GM11168 (cell line): ENCODE measurements at regions not wholly inside any gene's neighbourhood (a gene's known extent, or its start where the extent isn't known, plus 50 kb on each side); places are given as distances from the start of the nearest gene placed in this dataset.

ENCODE experiments used
- in situ Hi-C: fragments of 300-500 bp; cut with MboI; formaldehyde crosslinking; loops from one replicate; pipeline ENCODE4 v1.12.0; 2022; ENCODE audit warnings: low sequenced_read_pairs; ENCODE audit not compliant: unreplicated experiment

DNA sequence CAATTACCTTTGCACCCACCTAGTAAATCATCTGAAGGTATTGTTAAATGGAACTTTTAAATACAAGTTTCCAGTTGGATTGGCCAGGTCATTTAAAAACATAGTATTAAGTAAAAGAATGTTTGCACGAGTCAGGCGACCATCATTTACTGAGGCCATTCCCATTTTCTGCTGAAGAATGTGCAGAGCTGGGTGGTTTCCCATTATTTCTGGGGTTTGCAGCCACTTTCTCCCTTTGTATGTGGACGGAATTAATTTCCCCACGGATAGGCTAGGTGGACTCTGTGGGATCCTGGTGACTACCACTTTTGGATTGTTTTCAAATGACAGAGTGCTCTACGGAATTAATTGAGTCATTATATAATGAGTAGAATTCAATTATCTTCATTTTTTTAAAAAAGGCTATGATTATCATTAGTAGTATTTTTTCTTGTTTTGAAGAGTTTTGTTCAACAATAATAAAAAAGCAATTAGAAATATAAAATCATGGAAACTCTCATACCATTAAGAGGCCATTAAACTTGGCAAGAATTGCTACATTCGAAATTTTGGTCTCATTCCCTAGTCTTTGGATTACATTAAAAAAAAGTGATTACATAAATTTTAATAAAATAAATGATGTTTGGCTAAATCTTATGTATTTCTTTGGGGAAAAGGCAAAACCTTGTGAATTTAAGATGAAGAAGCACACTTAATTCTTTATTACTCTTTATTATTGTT lies 120.4 kb upstream of the FZD8 start:
- in situ Hi-C loops, result no loop called here

DNA sequence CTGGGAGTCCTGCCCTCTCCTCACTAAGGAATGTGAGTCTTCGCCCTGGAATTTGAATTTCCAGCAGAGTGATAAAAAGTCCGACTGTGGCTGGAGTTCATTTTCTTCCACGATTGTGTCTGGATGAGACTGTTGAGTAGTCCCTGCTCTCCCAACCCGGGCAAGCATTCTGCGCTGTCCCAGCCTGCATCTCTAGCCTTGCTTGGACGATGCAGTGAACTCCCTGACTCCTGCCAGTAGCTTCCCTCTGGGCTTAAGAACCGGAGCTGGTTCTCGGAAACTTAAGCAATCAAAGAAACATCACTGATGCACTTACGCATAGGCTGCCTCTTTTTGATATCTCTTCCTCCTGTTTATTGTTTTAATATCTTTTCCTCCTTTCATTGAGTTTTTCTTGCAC lies 116.0 kb upstream of the FZD8 start:
- in situ Hi-C loops, result no loop called here

DNA sequence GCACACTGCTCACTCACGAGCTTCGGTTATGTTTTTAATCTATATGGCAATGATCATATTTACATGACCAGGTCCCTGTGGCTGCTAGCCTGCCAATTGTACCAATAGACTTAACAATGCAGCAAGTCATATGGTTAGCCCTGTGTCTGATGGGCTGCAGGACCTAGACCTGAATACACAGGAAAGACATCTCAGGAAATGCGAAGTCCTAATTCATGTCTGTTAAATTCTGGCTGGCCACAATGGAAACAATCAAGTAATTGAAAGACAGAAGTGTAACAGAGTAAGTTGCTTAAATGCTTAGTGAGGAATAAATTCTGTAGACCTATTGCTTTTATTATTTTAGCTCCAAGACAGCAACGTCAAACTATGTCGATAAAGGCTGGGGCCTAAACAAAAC lies 112.4 kb upstream of the FZD8 start:
- in situ Hi-C loops, result no loop called here

DNA sequence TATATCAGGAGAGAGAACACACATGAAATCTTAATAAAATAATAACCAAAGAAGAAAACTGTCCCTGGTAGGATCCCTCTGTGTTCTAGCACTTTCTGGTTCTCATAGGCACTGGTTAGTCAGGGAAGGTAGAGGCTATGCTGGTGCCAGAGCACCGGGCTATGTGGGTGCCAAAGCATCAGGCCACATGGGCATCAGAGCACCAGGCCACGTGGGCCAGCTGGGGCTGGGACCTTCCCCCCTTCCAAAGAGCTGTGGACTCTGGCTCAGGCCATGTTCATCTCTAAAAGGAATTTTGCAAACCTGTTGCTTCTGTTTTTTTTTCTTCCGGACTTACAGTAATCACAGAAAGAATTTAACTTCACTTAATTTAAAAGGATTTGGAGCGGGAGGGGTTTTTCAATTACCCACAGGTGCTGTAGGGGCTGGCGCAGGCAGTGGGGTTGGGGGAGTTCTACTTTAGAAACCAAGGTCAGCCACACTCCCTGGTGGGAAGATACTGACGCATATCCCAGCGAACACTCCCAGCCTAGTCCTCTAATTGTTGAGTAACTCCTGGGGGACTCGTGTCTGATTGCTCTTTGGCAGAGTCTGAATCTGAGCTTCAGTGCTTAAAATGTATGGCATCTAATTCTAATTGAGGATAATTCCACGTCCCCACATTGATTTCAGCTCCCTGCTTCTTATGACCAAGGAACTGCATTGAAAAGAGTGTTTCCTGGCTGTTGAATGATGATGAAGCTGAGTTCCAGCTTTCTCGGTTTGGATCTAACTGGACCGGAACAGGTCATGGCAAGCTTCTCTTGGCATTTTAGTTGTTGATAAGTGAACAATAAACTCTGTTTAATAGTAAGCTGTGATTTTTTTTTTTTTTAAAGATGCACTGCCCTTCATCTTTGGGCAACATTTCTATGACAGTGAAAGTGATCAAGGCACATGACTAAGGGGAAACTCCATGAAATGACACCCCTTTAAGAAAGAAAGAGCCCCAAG lies 110.7 kb upstream of the FZD8 start:
- in situ Hi-C loops, result no loop called here

DNA sequence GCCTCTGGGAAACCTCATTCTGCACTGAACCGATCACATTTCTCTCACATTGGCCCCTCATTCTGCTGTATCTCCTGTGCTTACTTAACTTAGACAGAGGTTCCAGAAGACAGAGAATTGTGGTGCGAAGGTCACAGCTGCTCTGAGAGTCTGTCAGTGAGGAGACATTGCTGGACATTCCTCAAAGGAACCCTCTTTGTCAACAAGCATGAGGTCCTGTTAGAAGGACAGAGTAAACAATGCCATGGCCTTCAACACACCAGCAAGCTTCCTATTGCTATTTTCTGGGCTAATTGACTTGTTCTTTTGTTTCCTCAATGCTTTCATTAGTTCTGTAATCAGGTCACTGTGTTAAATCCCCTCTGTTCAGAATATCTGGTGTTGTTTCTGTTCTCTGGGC lies 109.3 kb upstream of the FZD8 start:
- in situ Hi-C loops, result no loop called here

DNA sequence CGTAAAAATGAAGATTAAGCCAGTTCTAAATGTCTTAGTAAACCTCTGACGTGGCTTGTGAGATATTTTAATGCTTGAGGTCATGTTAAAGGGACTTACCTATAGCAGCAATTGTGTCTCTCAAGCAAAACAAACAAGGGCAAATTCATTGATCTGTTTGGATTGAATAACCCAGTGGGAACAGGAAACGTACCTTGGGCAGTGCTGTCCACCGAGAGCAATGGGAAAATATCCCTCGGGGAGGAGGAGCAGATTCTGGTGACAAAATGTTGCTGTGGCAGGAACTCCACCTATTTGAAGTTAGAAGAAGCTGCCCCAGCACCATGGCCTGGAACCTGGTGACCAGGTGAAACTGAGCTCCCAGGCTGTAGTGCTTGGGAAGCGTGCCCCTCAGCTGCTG lies 107.1 kb upstream of the FZD8 start:
- in situ Hi-C loops, result no loop called here

DNA sequence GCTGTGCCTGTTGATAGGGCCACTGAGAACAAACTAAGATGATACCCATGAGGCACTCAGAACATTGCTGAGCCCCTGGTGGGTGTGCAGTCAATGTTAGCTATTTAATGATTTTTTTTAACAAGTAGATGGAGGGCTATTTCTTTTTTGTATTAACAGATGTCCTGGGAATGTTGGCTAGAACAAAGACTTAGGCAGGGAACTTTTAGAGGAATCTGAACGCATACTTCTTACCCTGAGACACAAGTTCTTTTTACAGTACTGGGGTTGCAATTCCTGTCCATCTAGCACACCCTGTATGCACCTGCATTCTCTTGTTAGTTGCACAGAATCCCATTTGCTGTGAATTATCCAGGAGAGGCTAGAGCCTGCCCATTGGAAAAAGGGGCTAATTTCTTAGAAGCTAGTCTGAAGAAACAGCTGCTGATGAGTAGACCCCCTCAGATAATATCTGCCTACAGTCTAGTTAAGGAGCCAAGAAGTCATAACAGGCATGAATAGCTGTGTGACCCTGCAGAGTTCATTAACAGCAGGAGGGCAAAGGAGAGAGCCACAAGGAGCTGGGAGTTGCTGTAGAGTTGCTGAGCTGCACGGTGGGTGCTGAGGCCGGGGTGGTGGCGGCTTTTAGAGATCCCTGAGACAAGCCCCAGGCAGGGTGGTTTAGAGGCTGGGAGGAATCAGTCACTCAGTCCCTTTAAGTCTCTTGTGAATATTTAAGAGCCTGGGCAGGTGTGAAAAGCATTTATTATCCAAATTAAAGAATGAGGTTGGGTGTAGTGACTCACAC lies 103.7 kb upstream of the FZD8 start:
- in situ Hi-C loops, result no loop called here

DNA sequence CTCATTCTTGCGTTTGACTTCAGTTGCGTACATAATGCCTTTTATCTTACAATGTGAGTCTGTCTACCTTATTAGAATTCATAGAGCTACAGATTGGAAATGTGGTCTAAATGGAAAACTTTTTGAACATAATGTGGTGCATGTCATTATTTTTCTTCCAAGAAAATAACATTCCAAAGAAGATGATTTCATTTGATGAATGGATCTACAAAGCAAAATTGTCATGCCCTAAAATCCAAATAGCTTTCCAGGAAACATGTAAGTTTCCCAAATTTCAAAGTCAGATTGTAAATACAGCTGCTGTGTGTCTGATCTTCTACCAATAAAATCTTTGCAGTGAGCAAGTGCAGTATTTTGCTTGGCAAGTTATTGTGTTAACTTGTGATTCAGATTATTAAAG lies 101.8 kb upstream of the FZD8 start:
- in situ Hi-C loops, result no loop called here

DNA sequence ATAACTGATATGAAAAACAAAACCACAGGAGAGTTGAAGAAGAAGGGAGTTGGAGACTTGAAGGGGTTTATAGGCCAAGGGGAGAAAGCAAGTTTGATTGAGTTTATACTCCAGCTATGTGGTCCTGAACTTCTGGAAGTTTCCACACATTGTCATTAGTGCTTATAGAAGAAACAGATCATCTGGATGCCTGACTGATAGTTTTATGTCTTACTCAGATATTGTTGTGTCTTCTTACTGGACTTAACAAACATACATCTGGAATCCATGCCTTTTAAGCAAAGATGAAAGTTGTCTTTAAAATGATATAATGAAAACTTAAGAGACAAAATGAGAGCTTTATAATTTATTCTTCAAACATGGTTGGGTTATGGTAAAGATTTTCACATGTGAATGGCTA lies 101.3 kb upstream of the FZD8 start:
- in situ Hi-C loops, result no loop called here

DNA sequence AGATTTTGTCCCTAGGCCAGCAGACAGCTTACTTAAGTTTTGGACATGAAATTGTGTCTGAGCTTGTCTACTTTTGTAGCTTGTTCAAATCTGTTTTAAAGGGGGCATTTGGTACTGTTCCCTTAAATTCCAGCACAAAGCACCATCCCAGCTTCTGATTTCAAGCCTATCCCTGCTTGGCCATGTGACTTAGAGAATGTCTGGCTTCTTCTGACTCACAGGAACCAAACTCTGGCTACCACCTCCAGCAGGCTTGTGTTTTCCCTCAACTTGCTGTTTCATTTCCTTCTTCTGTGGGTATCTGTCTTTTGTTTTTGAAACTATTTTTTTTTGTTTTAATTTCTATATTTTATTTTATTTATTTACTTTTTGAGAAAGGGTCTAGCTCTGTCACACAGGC lies 97.9 kb upstream of the FZD8 start:
- in situ Hi-C loops, result no loop called here

DNA sequence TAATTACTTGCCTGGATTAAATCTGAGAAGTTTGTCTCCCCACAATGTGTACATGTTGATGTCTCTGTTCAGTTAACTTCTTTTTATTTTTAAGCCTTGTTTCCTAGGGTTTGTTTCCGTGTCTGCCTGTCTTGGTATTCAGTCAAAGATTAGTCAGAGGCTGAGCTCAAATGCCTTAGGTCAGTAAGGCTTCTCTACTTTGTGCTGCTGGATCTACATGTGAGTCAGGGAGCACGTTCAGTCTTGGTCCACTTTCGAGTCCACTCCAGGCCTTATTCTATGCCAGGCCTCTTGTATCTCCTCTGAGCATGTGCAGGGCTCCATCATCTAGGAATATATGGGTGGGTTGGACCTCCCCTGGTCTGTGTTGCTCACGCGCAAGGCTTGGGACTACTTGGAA lies 93.3 kb upstream of the FZD8 start:
- in situ Hi-C loops, result no loop called here

DNA sequence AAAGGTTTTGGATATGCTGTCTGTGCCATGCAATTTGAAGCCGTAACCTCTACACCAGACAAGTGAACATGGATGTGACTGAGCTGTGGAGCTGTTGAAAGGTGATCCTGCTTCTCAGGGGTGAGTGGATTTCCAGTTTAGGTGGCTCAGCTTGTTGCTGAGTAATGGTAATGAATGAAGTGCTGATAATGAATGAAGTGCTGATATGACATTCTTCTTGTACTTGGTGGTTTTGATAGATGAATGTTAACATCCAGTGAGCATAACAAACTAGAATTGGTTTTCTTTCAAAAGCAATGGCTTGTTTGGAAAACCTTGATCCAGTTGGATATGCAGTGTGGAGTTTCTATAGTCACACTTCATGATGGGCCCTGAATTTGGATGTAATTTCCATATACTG lies 89.7 kb upstream of the FZD8 start:
- in situ Hi-C loops, result no loop called here

DNA sequence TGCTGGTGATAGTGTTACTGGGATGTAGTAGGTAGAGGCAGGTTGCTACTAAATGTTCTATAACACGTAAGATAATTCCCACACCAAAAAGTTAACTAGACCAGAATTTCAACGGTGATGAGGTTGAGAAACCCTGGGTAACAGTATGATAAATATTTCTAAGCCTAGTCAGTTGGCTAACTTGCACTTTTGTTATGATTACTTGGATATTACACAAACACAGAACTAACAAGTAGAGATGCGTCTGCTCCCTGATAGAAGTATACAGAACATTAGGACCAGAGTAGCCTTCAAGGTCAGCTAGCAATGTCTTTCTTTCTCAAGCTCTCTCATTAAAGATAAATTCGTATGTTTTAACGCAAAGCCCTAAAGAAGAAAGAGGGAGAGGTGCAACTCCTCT lies 86.2 kb upstream of the FZD8 start:
- in situ Hi-C loops, result no loop called here

DNA sequence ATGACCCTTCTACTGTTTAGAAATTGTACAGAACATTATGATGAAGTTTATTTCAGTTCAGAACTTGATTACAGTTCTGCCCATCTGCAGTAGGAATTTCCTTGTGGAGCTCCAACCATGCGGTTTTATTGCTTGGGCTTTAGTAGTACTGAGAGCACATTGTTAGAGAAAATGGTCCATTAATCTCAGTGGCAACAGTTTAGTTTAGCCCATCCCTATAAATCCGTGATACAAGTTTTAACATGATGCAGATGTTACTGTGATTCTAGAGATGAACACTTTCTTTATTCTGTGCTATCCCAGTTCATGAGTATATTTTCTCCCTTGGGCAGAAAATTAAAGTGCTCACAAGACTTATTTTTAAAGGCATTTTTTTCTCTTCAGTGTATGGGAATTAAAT lies 84.8 kb upstream of the FZD8 start:
- in situ Hi-C loops, result no loop called here

DNA sequence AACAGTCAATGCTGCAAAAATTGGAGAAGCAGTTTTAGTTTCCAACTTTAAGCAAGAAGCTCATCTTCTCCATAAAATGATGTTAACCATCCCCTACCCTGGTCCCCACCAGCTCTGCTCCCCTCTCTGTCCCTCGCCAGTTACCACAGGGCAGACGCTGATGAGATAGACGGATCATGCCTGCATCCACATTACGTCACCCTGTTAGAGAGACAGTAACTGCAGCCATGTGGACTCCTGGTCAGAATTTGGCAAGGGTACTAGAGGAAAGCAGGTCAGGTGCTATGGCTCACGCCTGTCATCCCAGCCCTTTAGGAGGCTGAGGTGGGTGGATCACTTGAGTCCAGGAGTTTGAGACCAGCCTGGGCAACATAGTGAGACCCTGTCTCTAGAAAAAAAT lies 81.9 kb upstream of the FZD8 start:
- in situ Hi-C loops, result no loop called here

DNA sequence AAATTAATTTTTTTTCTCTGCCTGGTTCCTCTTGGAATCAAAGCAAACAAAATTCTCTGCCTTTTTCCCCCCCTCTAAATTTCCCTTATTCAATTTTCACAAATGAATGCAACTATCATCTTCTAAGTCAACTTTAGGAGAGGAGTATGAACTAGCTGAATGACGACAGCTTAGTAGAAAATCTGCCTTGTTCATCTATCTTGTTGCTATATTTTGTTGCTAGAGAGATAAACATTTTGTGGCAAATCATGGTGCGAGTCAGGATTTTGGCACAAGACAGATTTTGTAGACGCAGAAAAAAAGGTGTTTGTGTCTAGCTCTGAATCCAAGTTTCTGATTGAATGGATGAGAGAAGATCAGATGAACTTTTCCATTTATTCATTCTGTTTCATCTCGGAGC lies 81.0 kb upstream of the FZD8 start:
- in situ Hi-C loops, result no loop called here

DNA sequence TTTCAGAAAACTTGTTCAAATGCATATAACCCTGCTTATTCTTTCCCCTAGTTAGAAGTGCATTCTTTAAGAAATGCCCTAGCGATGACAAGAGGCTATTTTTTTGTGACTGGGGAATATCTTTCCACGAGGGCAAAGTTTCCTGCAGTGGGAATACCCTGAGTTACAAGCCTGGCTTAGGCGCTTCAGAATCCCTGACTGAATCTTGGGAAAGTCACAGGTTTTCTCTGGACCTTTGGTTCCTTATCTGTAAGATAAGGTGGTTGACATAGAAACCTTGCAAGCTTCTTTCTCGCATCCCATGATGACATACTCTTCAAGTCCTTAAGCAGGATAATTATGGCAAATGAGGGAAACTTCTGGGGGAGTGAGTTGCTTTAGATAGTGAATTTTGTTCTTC lies 80.5 kb upstream of the FZD8 start:
- in situ Hi-C loops, result no loop called here

DNA sequence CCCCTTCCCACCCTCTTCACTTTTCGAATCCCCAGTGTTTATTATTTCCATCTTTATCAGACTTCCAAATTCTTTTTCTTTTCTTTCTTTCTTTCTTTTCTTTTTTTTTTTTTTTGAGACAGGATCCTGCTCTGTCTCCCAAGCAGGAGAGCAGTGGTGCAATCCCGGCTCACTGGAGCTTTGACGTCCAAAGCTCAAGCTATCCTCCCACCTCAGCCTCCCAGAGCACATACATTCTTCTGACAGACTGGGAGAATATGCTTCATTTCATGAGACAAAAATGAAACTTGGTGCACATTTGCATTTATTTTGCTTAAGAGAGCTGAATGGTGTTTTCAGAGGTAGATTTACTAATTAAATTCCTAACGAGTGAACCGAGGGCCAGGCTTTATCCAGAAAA lies 80.1 kb upstream of the FZD8 start:
- in situ Hi-C loops, result no loop called here

DNA sequence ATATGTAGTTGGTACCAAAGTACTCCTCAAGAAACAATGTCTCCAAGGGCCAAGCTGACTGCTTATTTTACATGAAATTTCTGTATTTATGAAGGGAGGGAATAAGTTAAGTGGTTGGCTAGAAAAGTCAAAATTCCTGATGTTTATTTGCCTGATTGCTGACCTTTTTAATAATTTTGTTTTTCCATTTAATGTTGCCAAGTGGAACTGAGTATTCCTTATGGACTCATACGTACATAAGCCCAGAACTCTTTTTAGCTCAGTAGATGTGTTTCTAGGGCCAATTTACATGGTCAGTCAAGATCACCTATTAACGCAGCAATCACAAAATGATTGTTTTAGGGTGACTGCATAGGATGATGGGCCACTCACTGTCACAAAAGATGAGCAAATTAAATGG lies 78.3 kb upstream of the FZD8 start:
- in situ Hi-C loops, result no loop called here

DNA sequence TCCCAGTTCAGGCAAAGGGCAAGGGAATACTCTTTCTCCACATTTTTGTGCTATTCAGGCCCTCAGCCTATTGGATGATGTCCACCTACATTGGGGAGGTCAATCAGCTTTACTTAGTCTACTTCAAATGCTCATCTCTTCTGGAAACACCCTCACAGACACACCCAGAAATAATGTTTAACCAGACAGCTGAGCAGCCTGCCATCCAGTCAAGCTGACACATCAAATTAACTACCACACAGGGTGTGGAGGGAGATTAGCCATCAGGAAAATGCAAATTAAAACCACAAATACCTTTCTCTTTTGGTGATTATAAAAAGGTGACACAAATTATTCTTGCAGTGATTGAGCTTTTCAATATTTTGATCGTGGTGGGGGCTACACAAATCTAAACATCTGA lies 74.7 kb upstream of the FZD8 start:
- in situ Hi-C loops, result no loop called here

DNA sequence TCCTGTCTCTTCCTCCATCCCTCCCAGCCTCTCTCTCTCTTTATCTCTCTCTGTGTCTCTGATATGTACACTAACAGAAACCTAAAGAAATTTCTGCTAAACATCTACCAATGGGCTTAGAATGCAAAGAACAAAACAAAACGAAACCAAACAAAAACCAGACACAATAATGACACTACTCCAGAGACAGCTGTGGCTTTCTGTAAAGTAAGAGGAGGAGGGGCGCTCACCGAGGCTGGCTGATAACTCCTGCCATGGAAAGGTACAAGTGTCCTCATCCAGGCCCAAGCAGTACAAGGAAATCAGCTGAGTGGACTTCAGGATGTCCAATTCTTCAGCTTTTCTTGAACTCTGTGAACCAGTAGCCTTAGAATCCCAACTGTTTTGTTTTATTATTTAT lies 70.4 kb upstream of the FZD8 start:
- in situ Hi-C loops, result no loop called here
